ENCODE measurements at regions not wholly inside any gene's neighbourhood (a gene's known extent, or its start where the extent isn't known, plus 50 kb on each side); places are given as distances from the start of the nearest gene placed in this dataset.

DNA sequence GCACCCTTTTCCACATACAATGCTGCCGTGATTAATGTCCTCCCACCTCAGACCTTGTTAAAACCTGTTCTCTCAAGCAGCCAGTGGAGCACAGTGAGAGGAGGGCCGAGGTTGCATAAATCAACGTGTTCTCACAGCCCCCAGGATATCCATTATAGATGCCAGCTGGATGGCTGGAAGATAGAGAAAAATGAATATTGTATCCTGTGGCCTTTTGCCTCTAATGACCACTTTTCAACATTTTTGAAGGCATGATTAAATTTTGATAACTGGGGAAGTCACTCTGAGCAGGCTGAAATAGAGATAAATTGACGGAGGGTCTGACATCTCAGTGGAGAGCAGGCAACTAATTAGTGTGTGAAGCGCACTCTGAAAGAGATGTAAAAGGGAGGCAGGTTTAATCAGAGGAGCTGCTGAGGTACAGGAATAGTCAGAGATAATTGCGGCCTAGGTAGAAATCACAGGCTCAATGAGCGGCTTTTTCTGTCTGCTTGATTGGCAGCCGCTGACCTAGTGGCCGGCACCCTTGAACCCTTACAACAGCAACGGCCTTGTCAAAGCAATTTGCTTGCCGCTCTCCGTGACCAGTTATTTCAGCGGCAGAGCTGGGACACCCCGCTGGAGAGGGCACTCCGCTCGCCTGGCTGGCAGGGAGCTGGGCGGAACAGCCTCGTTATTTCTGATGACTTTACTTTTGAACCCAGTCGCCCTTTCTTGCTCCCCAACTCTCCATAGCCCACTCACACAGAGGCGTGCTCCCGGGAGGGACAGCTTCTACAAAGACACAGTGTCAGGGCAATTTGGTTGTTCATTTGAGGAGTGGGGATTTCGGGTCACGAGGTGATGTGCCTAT, 560.7 kb downstream of the PSAT1 start:
- H3K4me3 ChIP-seq: no peak overlapping the region
- no peak for TF ChIP-seq CTCF (IDR thresholded peaks at IDR 0.05)
- no peak for DNase-seq
- intact Hi-C loops (cut with DNase I; ENCODE audit: low total_unique reads): no loop called here
- no peaks in the 10 kb centered on the region for H3K4me1 ChIP-seq
- H3K27ac ChIP-seq: no peak overlapping the region
- H3K9me3 ChIP-seq: no peaks in the 10 kb centered on the region
- no peaks in the 10 kb centered on the region for H3K36me3 ChIP-seq
- no peaks in the 10 kb centered on the region for H3K27me3 ChIP-seq

GRCh38 chr9:78858266-78858665, 561.3 kb downstream of the PSAT1 start:
- no peaks in the 10 kb centered on the region for H3K36me3 ChIP-seq
- no peak for TF ChIP-seq CTCF (IDR thresholded peaks at IDR 0.05)
- intact Hi-C loops (cut with DNase I; ENCODE audit: low total_unique reads): no loop called here
- H3K4me3 ChIP-seq: no peak overlapping the region
- no peaks in the 10 kb centered on the region for H3K4me1 ChIP-seq
- no peak for DNase-seq
- no peak overlapping the region for H3K27ac ChIP-seq
- H3K27me3 ChIP-seq: no peaks in the 10 kb centered on the region
- H3K9me3 ChIP-seq: no peaks in the 10 kb centered on the region

GRCh38 chr9:78860801-78861475, 564.0 kb downstream of the PSAT1 start:
- Histone ChIP-seq H3K27ac (no peak overlapping the region), H3K27me3 (no peaks in the 10 kb centered on the region), H3K4me1 (no peaks in the 10 kb centered on the region), H3K36me3 (no peaks in the 10 kb centered on the region), H3K9me3 (no peaks in the 10 kb centered on the region), H3K4me3 (no peak overlapping the region)
- no peak for TF ChIP-seq CTCF (IDR thresholded peaks at IDR 0.05)
- intact Hi-C loops (cut with DNase I; ENCODE audit: low total_unique reads): no loop called here
- no peak for DNase-seq

DNA sequence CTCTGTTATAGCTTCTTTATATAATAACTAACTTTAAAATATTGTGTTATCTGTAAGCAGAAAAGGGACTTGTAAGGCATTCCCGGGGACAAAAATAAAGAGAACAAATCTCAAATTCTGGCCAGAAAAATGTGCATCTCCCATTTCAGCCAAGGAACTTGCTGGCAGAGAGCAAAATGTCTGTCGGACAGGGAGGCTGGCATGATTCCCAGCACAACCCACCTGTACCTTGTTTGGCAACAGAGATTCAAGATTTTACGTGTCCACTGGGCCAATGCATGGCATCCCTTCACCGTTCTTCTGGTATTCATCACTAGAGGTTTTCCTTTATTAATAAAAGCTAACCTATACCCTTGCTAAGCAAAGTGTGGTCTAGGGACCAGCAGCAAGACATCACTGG, 566.6 kb downstream of the PSAT1 start:
- intact Hi-C loops (cut with DNase I; ENCODE audit: low total_unique reads): no loop called here
- Histone ChIP-seq H3K9me3 (no peaks in the 10 kb centered on the region), H3K4me1 (no peaks in the 10 kb centered on the region), H3K27me3 (no peaks in the 10 kb centered on the region), H3K4me3 (no peak overlapping the region), H3K27ac (no peak overlapping the region), H3K36me3 (no peaks in the 10 kb centered on the region)
- TF ChIP-seq CTCF (IDR thresholded peaks at IDR 0.05): no peak
- DNase-seq: no peak

DNA sequence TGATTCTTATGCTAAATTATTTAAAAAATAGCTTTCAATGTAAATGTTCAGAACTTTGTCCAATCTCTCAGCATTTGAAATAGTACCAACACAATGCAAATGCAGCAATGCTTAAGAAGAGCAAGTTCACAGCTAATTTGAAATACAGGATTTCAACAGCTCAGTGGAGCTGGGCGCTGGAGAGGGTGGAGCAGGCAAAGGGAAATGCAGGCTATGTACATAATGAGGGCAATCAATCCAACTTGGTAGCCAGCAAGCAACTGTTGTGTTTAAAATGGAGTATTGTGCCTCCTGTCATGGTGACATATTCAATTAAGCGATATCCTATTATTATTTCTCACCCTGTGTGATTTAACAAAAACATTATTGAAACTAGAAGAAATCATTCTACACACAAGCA, 568.8 kb downstream of the PSAT1 start:
- Histone ChIP-seq H3K36me3 (no peaks in the 10 kb centered on the region), H3K4me1 (no peaks in the 10 kb centered on the region), H3K9me3 (no peaks in the 10 kb centered on the region), H3K27ac (no peak overlapping the region), H3K27me3 (no peaks in the 10 kb centered on the region), H3K4me3 (no peak overlapping the region)
- no peak for TF ChIP-seq CTCF (IDR thresholded peaks at IDR 0.05)
- DNase-seq: no peak
- intact Hi-C loops (cut with DNase I; ENCODE audit: low total_unique reads): no loop called here
